HG03521 (cell line): ENCODE measurements at regions not wholly inside any gene's neighbourhood (a gene's known extent, or its start where the extent isn't known, plus 50 kb on each side); places are given as distances from the start of the nearest gene placed in this dataset.

ENCODE experiments used
- ATAC-seq: cut with Tn5 transposase; IDR thresholded peaks from one replicate; pipeline ENCODE4 v1.9.1; 2021; ENCODE audit warnings: mild to moderate bottlenecking, moderate library complexity; ENCODE audit not compliant: unreplicated experiment

- ATAC-seq: no peak
Measured at GRCh38 chr3:5270666-5271371, 83.3 kb downstream of the EDEM1 start.

- ATAC-seq: no peak
Measured at GRCh38 chr3:5271372-5271683, 83.8 kb downstream of the EDEM1 start.

- ATAC-seq: no peak
Measured at GRCh38 chr3:5272387-5272786, 84.9 kb downstream of the EDEM1 start.

- no peak for ATAC-seq
Measured at GRCh38 chr3:5274091-5274490, 86.6 kb downstream of the EDEM1 start.

GRCh38 chr3:5275529-5275928 is 88.0 kb downstream of the EDEM1 start:
- no peak for ATAC-seq

- ATAC-seq: no peak
Measured at GRCh38 chr3:5276934-5277333, 89.4 kb downstream of the EDEM1 start.

GRCh38 chr3:5277612-5278236 is 90.2 kb downstream of the EDEM1 start:
- no peak for ATAC-seq

- ATAC-seq: no peak
Measured at GRCh38 chr3:5278666-5279065, 91.2 kb downstream of the EDEM1 start.

GRCh38 chr3:5282703-5283102 is 95.2 kb downstream of the EDEM1 start:
- ATAC-seq: no peak

- no peak for ATAC-seq
Measured at GRCh38 chr3:5285439-5285838, 97.9 kb downstream of the EDEM1 start.

GRCh38 chr3:5290915-5291314 is 103.4 kb downstream of the EDEM1 start:
- ATAC-seq: no peak

GRCh38 chr3:5292512-5292911 is 105.0 kb downstream of the EDEM1 start:
- no peak for ATAC-seq

GRCh38 chr3:5293207-5293606 is 105.7 kb downstream of the EDEM1 start:
- no peak for ATAC-seq

- ATAC-seq: no peak
Measured at GRCh38 chr3:5294356-5294755, 106.8 kb downstream of the EDEM1 start.

- ATAC-seq: no peak
Measured at GRCh38 chr3:5295191-5295690, 107.7 kb downstream of the EDEM1 start.

- no peak for ATAC-seq
Measured at GRCh38 chr3:5296362-5296761, 108.9 kb downstream of the EDEM1 start.

GRCh38 chr3:5297895-5298294 is 110.4 kb downstream of the EDEM1 start:
- no peak for ATAC-seq

- peak; percentile 95 for ATAC-seq
Measured at GRCh38 chr3:5298453-5298852, 110.9 kb downstream of the EDEM1 start.

GRCh38 chr3:5299161-5299560 is 111.7 kb downstream of the EDEM1 start:
- no peak for ATAC-seq

- ATAC-seq: no peak
Measured at GRCh38 chr3:5300638-5301037, 113.1 kb downstream of the EDEM1 start.

GRCh38 chr3:5301651-5302297 is 114.3 kb downstream of the EDEM1 start:
- no peak for ATAC-seq

- no peak for ATAC-seq
Measured at GRCh38 chr3:5302661-5303060, 115.2 kb downstream of the EDEM1 start.
